NCI-H69 (cell line): ENCODE measurements at regions not wholly inside any gene's neighbourhood (a gene's known extent, or its start where the extent isn't known, plus 50 kb on each side); places are given as distances from the start of the nearest gene placed in this dataset.

Experiments
- DNase-seq: peaks from one replicate; lab custom pipeline; 2025; lab: John Stamatoyannopoulos, UW

- no peak for DNase-seq
Observed at GRCh38 chr12:126588586-126589249, 1523.5 kb downstream of the AACS start.

GRCh38 chr12:126591533-126591932 lies 1526.3 kb downstream of the AACS start:
- peak; percentile 49 for DNase-seq

- no peak for DNase-seq
Observed at GRCh38 chr12:126601184-126602170, 1536.2 kb downstream of the AACS start.

- no peak for DNase-seq
Observed at GRCh38 chr12:126602612-126603011, 1537.4 kb downstream of the AACS start.

- peak; percentile 24 for DNase-seq
Observed at GRCh38 chr12:126607157-126607556, 1541.9 kb downstream of the AACS start.

- no peak for DNase-seq
Observed at GRCh38 chr12:126607867-126608266, 1542.6 kb downstream of the AACS start.

- DNase-seq, result no peak
Observed at GRCh38 chr12:126608607-126609175, 1543.5 kb downstream of the AACS start.

GRCh38 chr12:126616441-126616840 lies 1551.2 kb downstream of the AACS start:
- no peak for DNase-seq

- peak; percentile 21 for DNase-seq
Observed at GRCh38 chr12:126617312-126617711, 1552.1 kb downstream of the AACS start.

- peak; percentile 84 for DNase-seq
Observed at GRCh38 chr12:126627596-126627995, 1562.4 kb downstream of the AACS start.

- DNase-seq, result no peak
Observed at GRCh38 chr12:126636821-126637220, 1571.6 kb downstream of the AACS start.

GRCh38 chr12:126644236-126645020 lies 1579.2 kb downstream of the AACS start:
- DNase-seq, result no peak

GRCh38 chr12:126648074-126648473 lies 1582.8 kb downstream of the AACS start:
- no peak for DNase-seq

GRCh38 chr12:126651133-126651532 lies 1585.9 kb downstream of the AACS start:
- DNase-seq, result no peak

- DNase-seq, result peak; percentile 66
Observed at GRCh38 chr12:126663304-126664094, 1598.3 kb downstream of the AACS start.

- DNase-seq, result peak; percentile 23
Observed at GRCh38 chr12:126667339-126667738, 1599.6 kb upstream of the TMEM132C start.

GRCh38 chr12:126668538-126668937 lies 1598.4 kb upstream of the TMEM132C start:
- DNase-seq, result no peak

GRCh38 chr12:126668961-126669360 lies 1598.0 kb upstream of the TMEM132C start:
- DNase-seq, result no peak

GRCh38 chr12:126676434-126676833 lies 1590.5 kb upstream of the TMEM132C start:
- DNase-seq, result peak; percentile 18

- DNase-seq, result no peak
Observed at GRCh38 chr12:126681676-126682075, 1585.3 kb upstream of the TMEM132C start.

- no peak for DNase-seq
Observed at GRCh38 chr12:126684703-126685102, 1582.3 kb upstream of the TMEM132C start.
